ENCODE measurements at regions not wholly inside any gene's neighbourhood (a gene's known extent, or its start where the extent isn't known, plus 50 kb on each side); places are given as distances from the start of the nearest gene placed in this dataset.

- Histone ChIP-seq H4K20me1 (ENCODE audit: low read depth, low read length) (no peaks in the 10 kb centered on the region), H3K4me2 (ENCODE audit: low read depth, low read length, poor library complexity, severe bottlenecking) (no peak overlapping the region), H3K36me3 (ENCODE audit: low read length) (no peaks in the 10 kb centered on the region), H2AFZ (ENCODE audit: low read depth, low read length, severe bottlenecking) (no peak overlapping the region), H3F3A (ENCODE audit: insufficient read depth) (0 out of 2 replicates have a peak, but pooled peaks cover 5% of the 10 kb centered on the region), H3K79me2 (ENCODE audit: insufficient read depth, low read length) (no peaks in the 10 kb centered on the region), H3K9me3 (ENCODE audit: insufficient read depth, low read length) (no peaks in the 10 kb centered on the region), H3K4me3 (ENCODE audit: insufficient read depth, low read length, poor library complexity, severe bottlenecking) (no peak overlapping the region), H3K9ac (ENCODE audit: low read length) (no peak overlapping the region), H3K27me3 (ENCODE audit: low read length) (no peaks in the 10 kb centered on the region), H3K9me2 (replicated peaks; ENCODE audit: insufficient read depth, low read length) (no peaks in the 10 kb centered on the region), H3K27ac (ENCODE audit: low read depth, low read length) (no peak overlapping the region)
- TF ChIP-seq CTCF (IDR thresholded peaks at IDR 0.05; ENCODE audit: insufficient read depth, low read length, poor library complexity, severe bottlenecking) (no peak), EZH2phosphoT487 (conservative IDR thresholded peaks at IDR 0.05; ENCODE audit: low read length) (no peak)
Observed at GRCh38 chr15:75100679-75101078, 77.3 kb downstream of the PPCDC start.

GRCh38 chr15:75104804-75105557 lies 81.6 kb downstream of the PPCDC start:
- Histone ChIP-seq H3F3A (ENCODE audit: insufficient read depth) (peaks cover 13% of the 10 kb centered on the region; the same call in 1 of the 2 replicates), H3K4me2 (ENCODE audit: low read depth, low read length, poor library complexity, severe bottlenecking) (no peak overlapping the region), H3K79me2 (ENCODE audit: insufficient read depth, low read length) (no peaks in the 10 kb centered on the region), H3K27me3 (ENCODE audit: low read length) (no peaks in the 10 kb centered on the region), H3K9me3 (ENCODE audit: insufficient read depth, low read length) (no peaks in the 10 kb centered on the region), H2AFZ (ENCODE audit: low read depth, low read length, severe bottlenecking) (no peak overlapping the region), H3K27ac (ENCODE audit: low read depth, low read length) (peak overlapping the region; percentile 83), H3K9ac (ENCODE audit: low read length) (no peak overlapping the region), H3K4me3 (ENCODE audit: insufficient read depth, low read length, poor library complexity, severe bottlenecking) (no peak overlapping the region), H3K9me2 (replicated peaks; ENCODE audit: insufficient read depth, low read length) (no peaks in the 10 kb centered on the region), H4K20me1 (ENCODE audit: low read depth, low read length) (no peaks in the 10 kb centered on the region), H3K36me3 (ENCODE audit: low read length) (no peaks in the 10 kb centered on the region)
- no peak for TF ChIP-seq EZH2phosphoT487 (conservative IDR thresholded peaks at IDR 0.05; ENCODE audit: low read length)

- H3K4me2 ChIP-seq (ENCODE audit: low read depth, low read length, poor library complexity, severe bottlenecking), result peak overlapping the region; percentile 47
- no peak overlapping the region for H3K4me3 ChIP-seq (ENCODE audit: insufficient read depth, low read length, poor library complexity, severe bottlenecking)
- peak overlapping the region; percentile 35; the same call in 1 of the 2 replicates for H3K9ac ChIP-seq (ENCODE audit: low read length)
- no peaks in the 10 kb centered on the region for H3K9me3 ChIP-seq (ENCODE audit: insufficient read depth, low read length)
- no peak overlapping the region for H2AFZ ChIP-seq (ENCODE audit: low read depth, low read length, severe bottlenecking)
- peak overlapping the region; percentile 83 for H3K27ac ChIP-seq (ENCODE audit: low read depth, low read length)
- H3K79me2 ChIP-seq (ENCODE audit: insufficient read depth, low read length), result no peaks in the 10 kb centered on the region
- TF ChIP-seq EZH2phosphoT487 (conservative IDR thresholded peaks at IDR 0.05; ENCODE audit: low read length), result no peak
- no peak for TF ChIP-seq CTCF (IDR thresholded peaks at IDR 0.05; ENCODE audit: insufficient read depth, low read length, poor library complexity, severe bottlenecking)
- peaks cover 8% of the 10 kb centered on the region; the same call in 1 of the 2 replicates for H3F3A ChIP-seq (ENCODE audit: insufficient read depth)
- H4K20me1 ChIP-seq (ENCODE audit: low read depth, low read length), result no peaks in the 10 kb centered on the region
- H3K27me3 ChIP-seq (ENCODE audit: low read length), result no peaks in the 10 kb centered on the region
- no peaks in the 10 kb centered on the region for H3K9me2 ChIP-seq (replicated peaks; ENCODE audit: insufficient read depth, low read length)
- H3K36me3 ChIP-seq (ENCODE audit: low read length), result no peaks in the 10 kb centered on the region
Observed at GRCh38 chr15:75107516-75107907, 84.1 kb downstream of the PPCDC start.

Data from SU-DHL-6 (cell line).